Activated B cell treated with CpG ODN at 0.5 μM for 24 hours (primary cell): ENCODE measurements at regions not wholly inside any gene's neighbourhood (a gene's known extent, or its start where the extent isn't known, plus 50 kb on each side); places are given as distances from the start of the nearest gene placed in this dataset.

ENCODE experiments used
- ATAC-seq: fragments of 200-7000 bp; cut with Tn5 transposase; one replicate; pipeline ENCODE4 v1.10.0; 2021; ENCODE audit warnings: low read depth, mild to moderate bottlenecking, moderate library complexity
- CTCF ChIA-PET: fragments of 350-600 bp; sonication (Branson Sonifier 250); formaldehyde crosslinking; loops from one replicate; lab custom pipeline; 2021; ENCODE audit warnings: antibody characterized with exemption; lab: Charles Lee
- POLR2A ChIA-PET: fragments of 350-600 bp; sonication (Branson Sonifier 250); formaldehyde crosslinking; loops from one replicate; lab custom pipeline; 2021; ENCODE audit warnings: antibody characterized with exemption; lab: Charles Lee
- DNase-seq: peaks from one replicate; pipeline ENCODE4 v3.0.0; 2022
- H3K27ac Mint-ChIP-seq: one replicate; pipeline ENCODE4 v1.8.0; 2020; ENCODE audit warnings: mixed read lengths
- H3K27me3 Mint-ChIP-seq: one replicate; pipeline ENCODE4 v1.8.0; 2021; ENCODE audit warnings: mixed read lengths
- H3K36me3 Mint-ChIP-seq: one replicate; pipeline ENCODE4 v1.8.0; 2021; ENCODE audit warnings: low read depth, mixed read lengths
- H3K4me1 Mint-ChIP-seq: one replicate; pipeline ENCODE4 v1.8.0; 2021; ENCODE audit warnings: mixed read lengths
- H3K4me3 Mint-ChIP-seq: one replicate; pipeline ENCODE4 v1.8.0; 2020; ENCODE audit warnings: mild to moderate bottlenecking, mixed read lengths
- H3K9me3 Mint-ChIP-seq: one replicate; pipeline ENCODE4 v1.8.0; 2020; ENCODE audit warnings: mixed read lengths
- CTCF ChIP-seq: fragments of 200-600 bp; IDR thresholded peaks from one replicate; pipeline ENCODE4 v1.8.0; 2022; ENCODE audit warnings: antibody characterized with exemption, mild to moderate bottlenecking
- intact Hi-C: fragments of 100-400 bp; cut with micrococcal nuclease; formaldehyde crosslinking; loops from one replicate; pipeline ENCODE4 v1.15.1; 2024

GRCh38 chr3:55364421-55364820, 122.7 kb downstream of the WNT5A start:
- no peak for DNase-seq
- Mint-ChIP-seq H3K36me3 (no peaks in the 10 kb centered on the region), H3K4me3 (no peak overlapping the region), H3K4me1 (no peaks in the 10 kb centered on the region), H3K27me3 (no peaks in the 10 kb centered on the region), H3K27ac (no peak overlapping the region), H3K9me3 (no peaks in the 10 kb centered on the region)
- ChIA-PET CTCF (no interaction called here), POLR2A (no interaction called here)
- no peak for ATAC-seq
- intact Hi-C loops = no loop called here
- no peak for TF ChIP-seq CTCF

GRCh38 chr3:55362210-55362960, 124.7 kb downstream of the WNT5A start:
- Mint-ChIP-seq H3K27ac (no peak overlapping the region), H3K36me3 (no peaks in the 10 kb centered on the region), H3K27me3 (no peaks in the 10 kb centered on the region), H3K4me3 (no peak overlapping the region), H3K9me3 (no peaks in the 10 kb centered on the region), H3K4me1 (no peaks in the 10 kb centered on the region)
- ChIA-PET CTCF (no interaction called here), POLR2A (no interaction called here)
- no peak for TF ChIP-seq CTCF
- intact Hi-C loops = no loop called here
- ATAC-seq (no peak), DNase-seq (no peak)

- Mint-ChIP-seq H3K27me3 (no peaks in the 10 kb centered on the region), H3K4me1 (no peaks in the 10 kb centered on the region), H3K36me3 (no peaks in the 10 kb centered on the region), H3K9me3 (no peaks in the 10 kb centered on the region), H3K27ac (no peak overlapping the region), H3K4me3 (no peak overlapping the region)
- TF ChIP-seq CTCF = no peak
- ATAC-seq (no peak), DNase-seq (no peak)
- CTCF ChIA-PET = no interaction called here
- POLR2A ChIA-PET = no interaction called here
- intact Hi-C loops = no loop called here
Measured at GRCh38 chr3:55357796-55358195, 129.3 kb downstream of the WNT5A start.

- intact Hi-C loops = no loop called here
- POLR2A ChIA-PET = no interaction called here
- Mint-ChIP-seq H3K27ac (no peak overlapping the region), H3K9me3 (no peaks in the 10 kb centered on the region), H3K4me3 (no peak overlapping the region), H3K27me3 (no peaks in the 10 kb centered on the region), H3K36me3 (no peaks in the 10 kb centered on the region), H3K4me1 (no peaks in the 10 kb centered on the region)
- no peak for ATAC-seq
- no peak for TF ChIP-seq CTCF
- CTCF ChIA-PET = no interaction called here
- DNase-seq = no peak
Measured at GRCh38 chr3:55352668-55353067, 134.4 kb downstream of the WNT5A start.

GRCh38 chr3:55349851-55350250, 137.3 kb downstream of the WNT5A start:
- H3K4me1 Mint-ChIP-seq = no peaks in the 10 kb centered on the region
- H3K4me3 Mint-ChIP-seq = no peak overlapping the region
- no peaks in the 10 kb centered on the region for H3K27me3 Mint-ChIP-seq
- ATAC-seq = no peak
- no peaks in the 10 kb centered on the region for H3K36me3 Mint-ChIP-seq
- intact Hi-C loops = no loop called here
- H3K9me3 Mint-ChIP-seq = no peaks in the 10 kb centered on the region
- no peak for TF ChIP-seq CTCF
- DNase-seq = no peak
- ChIA-PET CTCF (no interaction called here), POLR2A (no interaction called here)
- H3K27ac Mint-ChIP-seq = no peak overlapping the region
